Right ventricle myocardium inferior (tissue), 1 donor: ENCODE measurements at regions not wholly inside any gene's neighbourhood (a gene's known extent, or its start where the extent isn't known, plus 50 kb on each side); places are given as distances from the start of the nearest gene placed in this dataset.

ENCODE experiments used
- ATAC-seq: fragments of 200-7000 bp; cut with Tn5 transposase; one replicate; pipeline ENCODE4 v1.9.1; 2020; ENCODE audit warnings: mild to moderate bottlenecking, moderate library complexity
- DNase-seq: peaks from one replicate; pipeline ENCODE4 v3.0.0; 2021; ENCODE audit errors: missing footprints
- intact Hi-C: fragments of 100-400 bp; cut with DNase I; formaldehyde crosslinking; loops from one replicate; pipeline ENCODE4 v1.11.0; 2022
- donor health status: DM: no; HTN: yes; CAD: no; lungs with severe emphysema.

- DNase-seq, result no peak
- no peak for ATAC-seq
- intact Hi-C loops, result no loop called here
These were observed 139.5 kb downstream of the SLIT2 start for GRCh38 chr4:20391198-20391597.

DNA sequence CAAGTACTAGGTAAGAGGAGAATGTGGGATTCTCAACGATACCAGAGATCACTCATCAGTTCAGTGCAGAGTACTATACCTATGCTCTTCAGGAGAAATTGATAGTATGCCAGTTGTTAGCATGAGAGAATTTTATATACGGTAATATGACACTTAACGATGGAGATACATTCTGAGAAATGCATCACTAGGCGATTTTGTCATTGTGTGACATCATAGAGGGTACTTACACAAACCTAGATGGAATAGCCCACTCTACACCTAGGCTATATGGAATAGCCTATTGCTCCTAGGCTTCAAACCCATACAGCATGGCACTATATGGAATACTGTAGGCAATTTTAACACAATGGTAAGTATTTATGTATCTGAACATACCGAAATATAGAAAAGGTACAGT lies 140.2 kb downstream of the SLIT2 start:
- no peak for ATAC-seq
- intact Hi-C loops, result no loop called here
- no peak for DNase-seq

- no peak for ATAC-seq
These were observed 141.9 kb downstream of the SLIT2 start for GRCh38 chr4:20393486-20394100.

DNA sequence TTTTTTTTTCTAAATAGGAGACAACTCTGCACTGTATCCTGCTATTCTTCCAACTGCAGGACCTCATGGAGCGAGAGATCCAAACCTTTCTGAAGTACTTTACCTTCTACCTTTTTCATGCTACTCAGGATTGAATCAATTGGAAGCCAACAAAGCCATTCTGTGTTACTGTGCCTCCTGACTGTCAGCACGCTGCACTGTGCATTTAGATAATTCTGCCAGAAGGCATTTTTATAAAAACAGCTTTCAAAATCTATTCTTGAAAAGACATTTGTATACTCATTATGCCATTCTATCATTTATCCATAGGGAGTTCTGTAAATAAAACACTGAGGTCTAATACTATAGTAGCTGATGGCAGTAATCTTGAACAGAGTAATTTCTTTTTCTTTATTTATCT lies 142.8 kb downstream of the SLIT2 start:
- intact Hi-C loops, result no loop called here
- no peak for ATAC-seq
- no peak for DNase-seq

More at GRCh38 chr4:20393486-20394100, 141.9 kb downstream of the SLIT2 start:
- DNase-seq, result no peak
- intact Hi-C loops, result no loop called here

DNA sequence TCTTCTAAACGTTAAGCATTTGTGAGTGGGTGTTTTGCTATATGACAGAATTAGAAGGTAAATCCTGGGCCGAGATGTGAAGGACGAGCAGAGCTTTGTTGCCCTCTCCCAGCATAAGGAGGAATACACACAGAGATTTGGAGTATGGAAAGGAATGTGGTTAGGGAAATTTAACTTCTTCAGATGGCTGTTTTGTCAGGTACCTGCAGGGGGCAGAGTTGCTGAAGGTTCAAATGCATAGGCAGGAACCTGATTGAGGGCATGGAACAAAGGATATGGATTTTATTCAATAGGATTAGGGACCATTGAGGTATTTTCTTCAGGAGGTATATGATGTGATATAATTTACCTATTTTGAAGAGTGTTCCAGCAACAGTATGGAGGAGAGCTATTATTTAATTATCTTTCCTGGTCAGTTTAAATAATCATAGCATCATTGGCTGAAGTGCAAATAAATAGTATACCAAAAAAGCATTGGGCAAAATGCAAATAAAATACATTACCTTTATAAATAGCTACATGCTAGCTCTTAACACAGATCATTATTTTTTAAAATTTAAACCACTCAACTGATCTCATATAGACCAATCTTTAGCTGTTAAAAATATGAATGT lies 143.6 kb downstream of the SLIT2 start:
- ATAC-seq (no peak), DNase-seq (no peak)
- intact Hi-C loops, result no loop called here

- ATAC-seq (no peak), DNase-seq (no peak)
- intact Hi-C loops, result no loop called here
These were observed 151.6 kb downstream of the SLIT2 start for GRCh38 chr4:20403290-20403689.

- no peak for DNase-seq
- no peak for ATAC-seq
- intact Hi-C loops, result no loop called here
These were observed 152.1 kb downstream of the SLIT2 start for GRCh38 chr4:20403846-20404245.

GRCh38 chr4:20408611-20409010 lies 156.9 kb downstream of the SLIT2 start:
- intact Hi-C loops, result no loop called here

GRCh38 chr4:20412072-20412471 lies 160.4 kb downstream of the SLIT2 start:
- no peak for ATAC-seq
- DNase-seq, result no peak
- intact Hi-C loops, result no loop called here

More at GRCh38 chr4:20408611-20409010, 156.9 kb downstream of the SLIT2 start:
- no peak for DNase-seq
- no peak for ATAC-seq

GRCh38 chr4:20416800-20417199 lies 165.1 kb downstream of the SLIT2 start:
- intact Hi-C loops, result no loop called here
- DNase-seq (no peak), ATAC-seq (no peak)

DNA sequence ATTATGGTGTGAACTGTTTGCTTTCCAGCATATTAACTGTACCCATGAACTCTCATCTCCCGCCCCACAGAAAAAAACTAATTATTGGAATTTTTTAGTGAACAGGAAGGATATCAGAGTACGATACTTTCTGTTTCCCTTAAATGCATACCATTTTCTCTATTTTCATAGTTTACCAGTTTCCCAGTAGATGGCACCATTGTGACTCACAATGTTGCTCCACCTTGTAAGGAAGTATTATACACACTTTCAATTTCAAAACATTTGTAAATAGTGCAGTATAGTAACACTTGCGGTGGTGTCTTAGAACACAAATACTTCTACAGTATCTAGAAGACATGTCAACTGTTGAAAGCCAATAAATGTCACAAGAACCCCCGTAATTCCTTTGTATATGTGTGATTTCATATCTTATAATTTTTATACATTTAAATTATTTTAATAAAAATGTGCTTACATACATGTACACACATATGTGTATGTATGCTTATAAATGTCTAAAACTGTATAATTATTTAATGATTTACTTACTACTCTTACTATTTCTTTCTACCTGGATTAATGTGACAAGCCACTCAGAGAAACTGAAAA lies 167.3 kb downstream of the SLIT2 start:
- intact Hi-C loops, result no loop called here
- ATAC-seq (peak; percentile 64), DNase-seq (no peak)

GRCh38 chr4:20420916-20421602 lies 169.4 kb downstream of the SLIT2 start:
- intact Hi-C loops, result loop anchor here (5.0 to 10.0 kb wide), 2 partner anchors 126 to 264 kb away; no protein-coding TSS in a partner anchor
- no peak for ATAC-seq
- no peak for DNase-seq

GRCh38 chr4:20421603-20421985 lies 169.9 kb downstream of the SLIT2 start:
- ATAC-seq (no peak), DNase-seq (no peak)
- intact Hi-C loops, result loop anchor here (5.0 to 10.0 kb wide), 2 partner anchors 126 to 263 kb away; no protein-coding TSS in a partner anchor

DNA sequence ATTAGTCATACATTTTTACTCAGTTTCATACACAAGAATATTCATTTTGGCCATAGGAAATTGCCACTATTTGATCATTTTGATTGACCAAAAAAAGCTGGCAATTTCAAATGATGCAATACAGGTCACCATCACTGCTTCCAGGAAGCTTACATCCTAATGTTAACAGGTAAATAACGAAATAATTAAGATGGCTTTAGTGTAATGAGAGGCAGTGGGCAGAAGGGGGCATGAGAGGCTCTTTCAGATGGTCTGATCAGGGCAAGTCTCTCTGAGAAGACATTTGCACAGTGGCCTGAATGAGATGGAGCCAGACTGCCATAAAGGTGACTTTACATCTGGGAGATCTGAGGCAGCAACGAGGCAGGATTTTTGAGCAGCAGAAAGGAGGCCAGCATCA lies 170.7 kb downstream of the SLIT2 start:
- intact Hi-C loops, result loop anchor here (5.0 to 10.0 kb wide), 2 partner anchors 125 to 262 kb away; no protein-coding TSS in a partner anchor
- peak; percentile 62 for ATAC-seq
- DNase-seq, result no peak

DNA sequence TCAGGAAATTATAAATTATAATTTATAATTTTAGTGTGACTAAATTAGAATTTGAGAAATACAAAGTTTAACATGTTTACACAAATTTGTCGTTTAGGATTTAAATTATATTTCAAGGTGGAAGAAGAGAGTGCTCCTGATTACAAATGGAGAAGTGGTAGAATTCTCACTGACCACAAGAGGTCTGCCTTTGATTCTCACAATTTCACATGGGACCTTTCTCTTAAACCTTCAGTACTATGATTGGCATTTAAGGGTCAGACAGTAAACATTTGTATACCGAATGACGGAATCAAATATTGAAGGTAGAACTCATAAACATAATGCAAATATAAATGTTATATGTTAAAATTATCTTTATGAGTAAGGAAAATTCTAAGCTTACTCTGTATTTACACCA lies 171.7 kb downstream of the SLIT2 start:
- ATAC-seq, result no peak
- intact Hi-C loops, result loop anchor here (5.0 to 10.0 kb wide), 2 partner anchors 124 to 261 kb away; no protein-coding TSS in a partner anchor
- no peak for DNase-seq

- intact Hi-C loops, result loop anchor here (10.0 kb wide), 1 partner anchor 259 kb away; no protein-coding TSS in a partner anchor
- ATAC-seq, result no peak
- no peak for DNase-seq
These were observed 174.3 kb downstream of the SLIT2 start for GRCh38 chr4:20426028-20426427.

DNA sequence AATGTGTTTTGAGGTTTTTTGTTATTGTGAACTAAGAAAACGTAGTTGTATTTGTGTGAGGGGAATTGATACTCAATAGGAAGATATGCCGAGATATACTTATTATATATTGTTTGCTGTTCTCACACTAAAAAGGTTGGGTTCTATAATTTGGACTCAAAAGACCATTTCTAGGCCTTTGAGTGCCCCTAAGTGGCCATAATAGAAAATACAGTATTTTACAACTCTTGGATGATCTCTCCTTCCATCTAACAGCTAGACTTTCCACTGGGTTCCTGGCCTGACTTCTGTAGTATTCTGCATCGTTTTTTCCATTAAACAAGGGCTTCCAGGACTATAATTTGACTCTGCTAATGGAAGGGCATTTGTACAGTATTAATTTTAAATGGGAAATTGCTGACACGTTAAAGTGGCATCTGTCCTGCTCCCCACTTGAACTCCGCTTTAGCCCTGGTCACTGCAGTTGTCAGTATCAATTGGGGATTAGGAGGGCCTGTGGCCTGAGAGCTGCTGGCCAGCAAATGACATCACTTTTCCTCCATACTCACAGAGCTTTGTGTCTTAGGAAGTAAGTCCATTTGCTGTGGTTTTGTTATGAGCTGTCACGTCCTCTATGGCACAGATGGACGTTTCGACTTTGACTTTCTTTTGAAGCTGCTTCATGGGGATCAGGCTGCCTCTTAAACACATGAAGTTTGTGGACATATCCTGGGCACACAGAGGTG lies 176.9 kb downstream of the SLIT2 start:
- DNase-seq (no peak), ATAC-seq (no peak)
- intact Hi-C loops, result loop anchor here (10.0 kb wide), 1 partner anchor 256 kb away; no protein-coding TSS in a partner anchor

DNA sequence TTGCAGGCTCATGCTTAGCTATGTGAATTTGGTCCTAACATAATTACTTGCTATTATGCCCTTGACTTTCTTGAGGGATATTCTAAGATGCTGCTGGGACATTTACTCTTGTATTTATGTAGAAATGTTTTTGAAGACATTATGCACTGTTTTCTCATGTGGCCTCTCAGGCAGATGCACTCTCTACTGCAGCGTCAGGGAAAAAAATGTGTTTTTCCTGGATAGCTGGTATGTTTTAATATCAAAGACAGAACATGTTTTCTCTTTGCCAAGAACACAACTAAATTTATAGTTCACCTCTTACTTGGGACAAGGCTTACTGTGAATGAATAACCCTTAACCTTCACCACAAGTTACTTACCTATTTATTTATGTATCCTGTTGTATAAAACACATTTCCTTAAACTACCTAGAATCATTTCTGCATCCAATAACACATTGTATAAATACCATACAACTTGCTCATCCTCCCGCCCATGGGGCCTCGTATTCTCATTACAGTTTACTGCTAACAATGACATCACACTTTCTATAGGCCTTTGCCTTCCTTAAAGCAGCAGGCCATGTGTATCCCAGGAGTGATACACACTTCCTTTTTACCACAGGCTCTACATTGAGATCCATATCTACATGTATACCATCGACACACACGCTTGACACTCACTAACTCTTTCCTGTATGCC lies 178.7 kb downstream of the SLIT2 start:
- intact Hi-C loops, result no loop called here
- ATAC-seq (no peak), DNase-seq (no peak)
